Gastrocnemius medialis (tissue), 4 donors: ENCODE measurements at regions not wholly inside any gene's neighbourhood (a gene's known extent, or its start where the extent isn't known, plus 50 kb on each side); places are given as distances from the start of the nearest gene placed in this dataset.

Experiments
- ATAC-seq, 2 donors: fragments of 150-250 bp; one replicate each; pipeline ENCODE4 v1.9.1; 2016
- DNase-seq, 2 donors: peaks; one replicate each; pipeline ENCODE4 v3.0.0-alpha.2; 2019
- H3K27ac ChIP-seq, 4 donors: fragments of 200-600 bp; sonication (generic); 1 replicate in 1 of 4; 2 replicates in 3 of 4; pipeline ENCODE4 v1.5.1; 2016 to 2018; ENCODE audit warnings: mild to moderate bottlenecking in 2 of 4, moderate library complexity in 1 of 4
- H3K27me3 ChIP-seq, 3 donors: fragments of 200-600 bp; sonication (generic) in 2 of 3; 1 replicate in 1 of 3; 2 replicates in 2 of 3; pipeline versions ENCODE4 v1.5.1 to v1.6.0; 2016 to 2019; ENCODE audit warnings: mild to moderate bottlenecking in 1 of 3, moderate library complexity in 1 of 3
- H3K36me3 ChIP-seq, 2 donors: fragments of 200-600 bp; sonication (generic) in 1 of 2; one replicate each; pipeline ENCODE4 v1.5.1; 2017 to 2018
- H3K4me1 ChIP-seq, 2 donors: fragments of 200-600 bp; sonication (generic) in 1 of 2; one replicate each; pipeline ENCODE4 v1.5.1; 2016 to 2017; ENCODE audit warnings: mild to moderate bottlenecking in 2 of 2
- H3K4me3 ChIP-seq, 4 donors: fragments of 200-600 bp; sonication (generic) in 3 of 4; 1 replicate in 1 of 4; 2 replicates in 3 of 4; pipeline ENCODE4 v1.5.1; 2016 to 2019; ENCODE audit warnings: mild to moderate bottlenecking in 2 of 4
- H3K9me3 ChIP-seq, 3 donors: fragments of 200-600 bp; sonication (generic) in 2 of 3; 1 replicate in 1 of 3; 2 replicates in 2 of 3; pipeline ENCODE4 v1.5.1; 2016 to 2019
- CTCF ChIP-seq, 5 experiments: fragments of 450-650 bp in 3 of 5; fragments of 200-600 bp in 2 of 5; sonication (generic) in 2 of 5; IDR thresholded peaks in 4 of 5; conservative IDR thresholded peaks in 1 of 5; 1 replicate in 4 of 5; 2 replicates in 1 of 5; pipeline ENCODE4 v1.5.1; 2016 to 2019; ENCODE audit warnings: antibody characterized with exemption in 5 of 5, mild to moderate bottlenecking in 3 of 5, moderate library complexity in 3 of 5
- POLR2A ChIP-seq, 2 donors: fragments of 450-650 bp; IDR thresholded peaks; one replicate each; pipeline ENCODE4 v1.6.1; 2017; ENCODE audit warnings: antibody characterized with exemption in 2 of 2, mild to moderate bottlenecking in 2 of 2, moderate library complexity in 2 of 2
- in situ Hi-C, 4 donors: fragments of 200-750 bp; cut with MboI; loops; one replicate each; pipeline versions ENCODE4 v1.15.0 to v1.8.0; 2017; ENCODE audit warnings: low sequenced_read_pairs in 4 of 4
- intact Hi-C: fragments of 100-400 bp; cut with DNase I; formaldehyde crosslinking; loops from one replicate; pipeline ENCODE4 v1.15.1; 2023; ENCODE audit warnings: low total_unique reads

GRCh38 chr22:22043296-22044078, 60.9 kb upstream of the TOP3B start:
- DNase-seq: no peak
- H3K4me3 ChIP-seq: no peak overlapping the region
- H3K9me3 ChIP-seq: no peaks in the 10 kb centered on the region
- TF ChIP-seq POLR2A (IDR thresholded peaks at IDR 0.05) (no peak), CTCF (IDR thresholded peaks at IDR 0.05 in 4 of 5, conservative IDR thresholded peaks at IDR 0.05 in 1 of 5) (no peak)
- in situ Hi-C loops: no loop called here
- intact Hi-C loops: no loop called here
- H3K36me3 ChIP-seq: no peaks in the 10 kb centered on the region
- no peak overlapping the region for H3K27ac ChIP-seq
- H3K27me3 ChIP-seq: no peaks in the 10 kb centered on the region
- H3K4me1 ChIP-seq: no peaks in the 10 kb centered on the region
- no peak for ATAC-seq

GRCh38 chr22:22042599-22043295, 60.2 kb upstream of the TOP3B start:
- H3K27ac ChIP-seq: no peak overlapping the region
- H3K27me3 ChIP-seq: no peaks in the 10 kb centered on the region
- in situ Hi-C loops: no loop called here
- no peaks in the 10 kb centered on the region for H3K9me3 ChIP-seq
- intact Hi-C loops: no loop called here
- ATAC-seq: no peak
- no peaks in the 10 kb centered on the region for H3K4me1 ChIP-seq
- H3K4me3 ChIP-seq: no peak overlapping the region
- H3K36me3 ChIP-seq: no peaks in the 10 kb centered on the region
- no peak for TF ChIP-seq CTCF (IDR thresholded peaks at IDR 0.05 in 4 of 5, conservative IDR thresholded peaks at IDR 0.05 in 1 of 5)
- DNase-seq: no peak

GRCh38 chr22:22042009-22042408, 59.4 kb upstream of the TOP3B start:
- Histone ChIP-seq H3K27me3 (no peaks in the 10 kb centered on the region), H3K9me3 (no peaks in the 10 kb centered on the region), H3K27ac (no peak overlapping the region), H3K4me1 (peaks cover 0 to 3% of the 10 kb centered on the region in 2 donors), H3K4me3 (no peak overlapping the region), H3K36me3 (no peaks in the 10 kb centered on the region)
- TF ChIP-seq POLR2A (IDR thresholded peaks at IDR 0.05): no peak
- TF ChIP-seq CTCF (IDR thresholded peaks at IDR 0.05 in 4 of 5, conservative IDR thresholded peaks at IDR 0.05 in 1 of 5): no peak
- no peak for ATAC-seq
- DNase-seq: no peak
- in situ Hi-C loops (no loop called here), intact Hi-C loops (no loop called here)

DNA sequence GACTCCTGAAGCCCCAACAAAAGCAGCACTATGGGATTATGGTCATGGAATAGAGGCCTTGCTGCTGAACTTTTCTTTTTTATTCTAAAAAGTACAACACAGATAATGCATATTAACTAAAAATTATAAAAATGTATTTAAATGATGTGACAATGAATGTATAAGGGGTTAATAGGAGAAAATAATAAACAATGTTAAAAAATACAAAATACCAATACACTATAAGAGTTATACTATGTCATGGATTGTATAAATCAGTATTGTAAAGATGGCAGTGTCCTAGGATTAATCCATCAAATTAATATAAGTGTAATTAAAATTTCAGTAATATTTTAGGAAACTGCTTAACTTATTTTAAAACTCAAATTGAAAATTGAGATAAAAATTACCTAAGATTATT, 58.3 kb upstream of the TOP3B start:
- H3K27ac ChIP-seq: no peak overlapping the region
- H3K4me3 ChIP-seq: no peak overlapping the region
- TF ChIP-seq POLR2A (IDR thresholded peaks at IDR 0.05) (no peak), CTCF (IDR thresholded peaks at IDR 0.05 in 4 of 5, conservative IDR thresholded peaks at IDR 0.05 in 1 of 5) (no peak)
- H3K36me3 ChIP-seq: no peaks in the 10 kb centered on the region
- in situ Hi-C loops (no loop called here), intact Hi-C loops (no loop called here)
- H3K9me3 ChIP-seq: no peaks in the 10 kb centered on the region
- H3K4me1 ChIP-seq: peaks cover 0 to 3% of the 10 kb centered on the region in 2 donors
- no peaks in the 10 kb centered on the region for H3K27me3 ChIP-seq
- ATAC-seq (no peak), DNase-seq (no peak)
